Panc1 (cell line): ENCODE measurements at regions not wholly inside any gene's neighbourhood (a gene's known extent, or its start where the extent isn't known, plus 50 kb on each side); places are given as distances from the start of the nearest gene placed in this dataset.

Source experiments
- ATAC-seq: fragments of 200-7000 bp; cut with Tn5 transposase; 2 replicates; pipeline ENCODE4 v1.9.1; 2020; ENCODE audit warnings: mild to moderate bottlenecking, moderate library complexity
- BruUV-seq: library from RNA; stranded (reverse); fragments of 400-500 nt; replicated peaks from 2 replicates; lab custom pipeline; 2021; lab: Mats Ljungman, UMichigan
- CTCF ChIA-PET: fragments of 300-600 bp; sonication (Branson Sonifier 250); formaldehyde crosslinking; loops from one replicate; lab custom pipeline; 2022; ENCODE audit warnings: antibody characterized with exemption; lab: Charles Lee
- POLR2A ChIA-PET: fragments of 300-600 bp; sonication (Branson Sonifier 250); formaldehyde crosslinking; loops from one replicate; lab custom pipeline; 2022; ENCODE audit warnings: antibody characterized with exemption; lab: Charles Lee
- DNase-seq: peaks from one replicate; pipeline ENCODE4 v3.0.0-alpha.2; 2010; ENCODE audit warnings: low read depth, low spot score
- H3K27ac ChIP-seq: 2 replicates; pipeline ENCODE4 v1.5.1; 2011; ENCODE audit warnings: mild to moderate bottlenecking, low read length, inconsistent platforms
- H3K27me3 ChIP-seq: fragments of 200-500 bp; sonication (Bioruptor generic); 2 replicates; pipeline ENCODE4 v1.6.0; 2014; ENCODE audit warnings: low read length, inconsistent platforms; ENCODE audit not compliant: control insufficient read depth, insufficient read depth
- H3K36me3 ChIP-seq: fragments of 200-500 bp; sonication (Bioruptor generic); 2 replicates; pipeline ENCODE4 v1.5.1; 2014; ENCODE audit warnings: inconsistent platforms, mild to moderate bottlenecking, low read length, moderate library complexity; ENCODE audit not compliant: control insufficient read depth, insufficient read depth
- H3K4me1 ChIP-seq: 2 replicates; pipeline ENCODE4 v1.5.1; 2011; ENCODE audit warnings: inconsistent platforms, mild to moderate bottlenecking, low read length, moderate library complexity; ENCODE audit not compliant: control insufficient read depth, insufficient read depth
- H3K4me3 ChIP-seq, 2 experiments: 2 replicates each; pipeline ENCODE4 v1.5.1; 2011 to 2012; ENCODE audit warnings: low read depth in 2 of 2, low read length in 2 of 2, mild to moderate bottlenecking in 2 of 2, inconsistent platforms in 1 of 2, moderate library complexity in 1 of 2
- H3K9me3 ChIP-seq: fragments of 200-500 bp; sonication (Bioruptor generic); 2 replicates; pipeline ENCODE4 v1.5.1; 2014; ENCODE audit warnings: low read depth, mild to moderate bottlenecking, inconsistent platforms, low read length, moderate library complexity; ENCODE audit not compliant: control insufficient read depth, insufficient read depth
- CTCF ChIP-seq: fragments of 450-650 bp; IDR thresholded peaks from 2 replicates; pipeline ENCODE4 v1.5.1; 2017; ENCODE audit warnings: mild to moderate bottlenecking
- POLR2AphosphoS5 ChIP-seq: IDR thresholded peaks from 2 replicates; pipeline ENCODE4 v1.6.1; 2012; ENCODE audit warnings: mild to moderate bottlenecking, low read depth, low read length, moderate library complexity
- SIN3A ChIP-seq: IDR thresholded peaks from 2 replicates; pipeline ENCODE4 v1.6.1; 2012; ENCODE audit warnings: low read depth, mild to moderate bottlenecking, low read length, moderate library complexity, borderline replicate concordance; ENCODE audit not compliant: insufficient read depth
- TCF7L2 ChIP-seq: IDR thresholded peaks from 2 replicates; pipeline ENCODE4 v1.6.1; 2011; ENCODE audit warnings: mild to moderate bottlenecking, low read depth, low read length, inconsistent platforms
- in situ Hi-C: cut with HindIII; loops from 2 replicates; pipeline ENCODE4 v1.10.0; 2016; ENCODE audit warnings: low sequenced_read_pairs, low pct_unique_long_range_greater_than_20kb
- intact Hi-C: fragments of 100-400 bp; cut with micrococcal nuclease; formaldehyde crosslinking; loops from one replicate; pipeline ENCODE4 v1.10.0; 2022; ENCODE audit not compliant: unreplicated experiment
- TF ChIP-seq, protein P1 (sequence below), 2 experiments: IDR thresholded peaks; 2 replicates each; pipeline ENCODE4 v1.6.1; 2011 to 2012; ENCODE audit warnings: low read depth in 2 of 2, control low read depth in 1 of 2, low read length in 1 of 2, mild to moderate bottlenecking in 1 of 2, moderate library complexity in 1 of 2; ENCODE audit not compliant: insufficient read depth in 1 of 2

- Histone ChIP-seq H3K4me3 (no peak overlapping the region), H3K27ac (no peak overlapping the region), H3K9me3 (no peaks in the 10 kb centered on the region), H3K36me3 (no peaks in the 10 kb centered on the region), H3K27me3 (no peaks in the 10 kb centered on the region), H3K4me1 (no peaks in the 10 kb centered on the region)
- ATAC-seq = no peak
- TF ChIP-seq SIN3A = no peak
- TF ChIP-seq TCF7L2 = no peak
- ChIA-PET POLR2A (no interaction called here), CTCF (no interaction called here)
- BruUV-seq = no TSS peak
- intact Hi-C loops = no loop called here
- in situ Hi-C loops = no loop called here
- no peak for DNase-seq
Measured at GRCh38 chr20:57829336-57829735, 119.5 kb upstream of the PMEPA1 start.

DNA sequence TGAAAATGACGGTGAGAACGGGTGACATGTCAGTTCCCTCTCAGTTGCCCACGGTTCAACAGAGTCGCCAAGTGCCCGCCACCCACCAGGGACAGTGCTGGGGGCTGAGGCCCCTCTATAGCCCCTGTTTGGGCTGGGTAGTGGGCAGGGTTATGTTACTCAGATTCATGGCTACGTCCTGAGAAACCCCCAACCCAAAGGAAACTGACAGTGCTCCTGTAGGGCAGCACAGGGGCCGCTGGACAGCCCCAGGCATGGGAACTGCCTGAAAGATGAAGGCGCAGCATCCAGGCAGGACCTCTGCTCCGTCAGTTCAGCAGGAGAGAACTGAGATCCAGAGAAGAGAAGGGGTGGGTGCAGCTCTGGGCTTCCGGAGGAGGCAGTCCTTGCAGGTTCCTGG lies 118.9 kb upstream of the PMEPA1 start:
- POLR2A ChIA-PET = no interaction called here
- ATAC-seq (no peak), DNase-seq (no peak)
- Histone ChIP-seq H3K9me3 (no peaks in the 10 kb centered on the region), H3K27ac (no peak overlapping the region), H3K36me3 (no peaks in the 10 kb centered on the region), H3K27me3 (no peaks in the 10 kb centered on the region), H3K4me1 (no peaks in the 10 kb centered on the region), H3K4me3 (no peak overlapping the region)
- CTCF ChIA-PET = no interaction called here
- in situ Hi-C loops (no loop called here), intact Hi-C loops (no loop called here)
- TF ChIP-seq, protein P1, sequence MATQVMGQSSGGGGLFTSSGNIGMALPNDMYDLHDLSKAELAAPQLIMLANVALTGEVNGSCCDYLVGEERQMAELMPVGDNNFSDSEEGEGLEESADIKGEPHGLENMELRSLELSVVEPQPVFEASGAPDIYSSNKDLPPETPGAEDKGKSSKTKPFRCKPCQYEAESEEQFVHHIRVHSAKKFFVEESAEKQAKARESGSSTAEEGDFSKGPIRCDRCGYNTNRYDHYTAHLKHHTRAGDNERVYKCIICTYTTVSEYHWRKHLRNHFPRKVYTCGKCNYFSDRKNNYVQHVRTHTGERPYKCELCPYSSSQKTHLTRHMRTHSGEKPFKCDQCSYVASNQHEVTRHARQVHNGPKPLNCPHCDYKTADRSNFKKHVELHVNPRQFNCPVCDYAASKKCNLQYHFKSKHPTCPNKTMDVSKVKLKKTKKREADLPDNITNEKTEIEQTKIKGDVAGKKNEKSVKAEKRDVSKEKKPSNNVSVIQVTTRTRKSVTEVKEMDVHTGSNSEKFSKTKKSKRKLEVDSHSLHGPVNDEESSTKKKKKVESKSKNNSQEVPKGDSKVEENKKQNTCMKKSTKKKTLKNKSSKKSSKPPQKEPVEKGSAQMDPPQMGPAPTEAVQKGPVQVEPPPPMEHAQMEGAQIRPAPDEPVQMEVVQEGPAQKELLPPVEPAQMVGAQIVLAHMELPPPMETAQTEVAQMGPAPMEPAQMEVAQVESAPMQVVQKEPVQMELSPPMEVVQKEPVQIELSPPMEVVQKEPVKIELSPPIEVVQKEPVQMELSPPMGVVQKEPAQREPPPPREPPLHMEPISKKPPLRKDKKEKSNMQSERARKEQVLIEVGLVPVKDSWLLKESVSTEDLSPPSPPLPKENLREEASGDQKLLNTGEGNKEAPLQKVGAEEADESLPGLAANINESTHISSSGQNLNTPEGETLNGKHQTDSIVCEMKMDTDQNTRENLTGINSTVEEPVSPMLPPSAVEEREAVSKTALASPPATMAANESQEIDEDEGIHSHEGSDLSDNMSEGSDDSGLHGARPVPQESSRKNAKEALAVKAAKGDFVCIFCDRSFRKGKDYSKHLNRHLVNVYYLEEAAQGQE (IDR thresholded peaks at IDR 0.05; ENCODE audit: insufficient read depth in 1 of 2, low read depth in 2 of 2, low read length in 1 of 2) = no peak
- no peak for TF ChIP-seq TCF7L2
- no peak for TF ChIP-seq SIN3A
- TF ChIP-seq CTCF = no peak
- TF ChIP-seq POLR2AphosphoS5 = no peak
- no TSS peak for BruUV-seq

DNA sequence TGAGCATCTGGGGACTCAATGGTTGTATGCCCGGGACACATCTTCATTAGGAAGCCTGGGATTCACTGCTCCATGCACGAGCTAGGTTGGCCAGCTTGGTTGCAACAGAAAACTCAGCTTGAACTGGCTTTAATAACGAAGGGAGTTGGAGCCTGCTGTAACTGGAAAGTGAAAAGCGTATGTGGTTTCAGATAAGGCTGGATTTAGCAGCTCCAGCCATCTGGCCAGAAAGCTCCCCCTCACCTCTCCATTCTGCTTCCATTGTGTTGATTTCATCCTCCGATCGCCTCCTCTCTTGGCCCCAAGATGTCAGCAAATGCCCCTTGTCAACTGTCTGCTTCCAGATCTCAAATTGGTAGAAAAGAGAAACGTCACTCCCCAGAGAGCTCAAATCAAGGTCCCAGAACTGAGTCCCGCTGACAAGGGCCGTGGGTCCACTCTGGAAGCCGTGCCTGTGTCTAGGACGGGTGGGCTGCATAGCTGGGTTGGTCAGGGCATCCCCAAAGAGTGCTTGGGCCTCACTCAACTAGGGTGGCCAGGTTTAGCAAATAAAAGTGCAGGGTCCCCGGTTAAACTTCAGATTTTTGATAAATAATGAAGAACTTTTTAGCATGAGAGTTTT lies 117.0 kb upstream of the PMEPA1 start:
- BruUV-seq = no TSS peak
- Histone ChIP-seq H3K4me1 (no peaks in the 10 kb centered on the region), H3K27ac (no peak overlapping the region), H3K36me3 (no peaks in the 10 kb centered on the region), H3K9me3 (no peaks in the 10 kb centered on the region), H3K4me3 (no peak overlapping the region), H3K27me3 (no peaks in the 10 kb centered on the region)
- ChIA-PET POLR2A (no interaction called here), CTCF (no interaction called here)
- intact Hi-C loops (no loop called here), in situ Hi-C loops (no loop called here)
- DNase-seq (no peak), ATAC-seq (no peak)
- TF ChIP-seq TCF7L2 (no peak), POLR2AphosphoS5 (no peak), CTCF (no peak), SIN3A (no peak)
- TF ChIP-seq, protein P1 (IDR thresholded peaks at IDR 0.05; ENCODE audit: insufficient read depth in 1 of 2, low read depth in 2 of 2, low read length in 1 of 2) = no peak
